H1 (cell line): ENCODE measurements at regions not wholly inside any gene's neighbourhood (a gene's known extent, or its start where the extent isn't known, plus 50 kb on each side); places are given as distances from the start of the nearest gene placed in this dataset.

Experiments
- CTCF ChIA-PET: fragments of 300-600 bp; sonication (Branson Sonifier 250); formaldehyde crosslinking; loops from one replicate; lab custom pipeline; 2021; ENCODE audit not compliant: partially characterized antibody; lab: Charles Lee
- POLR2A ChIA-PET: fragments of 300-600 bp; sonication (Branson Sonifier 250); formaldehyde crosslinking; loops from one replicate; lab custom pipeline; 2021; ENCODE audit warnings: inconsistent platforms; ENCODE audit not compliant: partially characterized antibody; lab: Charles Lee
- DNase-seq, 2 experiments: peaks; one replicate each; pipeline versions ENCODE4 v3.0.0 to v3.0.0-alpha.2; 2010 to 2022; ENCODE audit warnings: low spot score in 2 of 2, low read depth in 1 of 2, mixed read lengths in 1 of 2
- FAIRE-seq: peaks from 2 replicates; lab custom pipeline; 2011; peaks lifted over from hg19 to GRCh38; lab: Jason Lieb, UNC
- H2AFZ ChIP-seq: 2 replicates; pipeline ENCODE4 v1.8.1; 2012; ENCODE audit warnings: low read length, inconsistent platforms
- H2AK5ac ChIP-seq: 2 replicates; pipeline ENCODE4 v1.6.1; 2013; ENCODE audit warnings: low read depth, low read length
- H2BK120ac ChIP-seq: replicated peaks from 2 replicates; pipeline ENCODE3; 2013; ENCODE audit warnings: low read depth, low read length, inconsistent platforms
- H2BK12ac ChIP-seq: 2 replicates; pipeline ENCODE4 v1.6.1; 2013; ENCODE audit warnings: low read depth, low read length
- H2BK15ac ChIP-seq: 2 replicates; pipeline ENCODE4 v1.6.1; 2013; ENCODE audit warnings: low read length
- H2BK20ac ChIP-seq: 2 replicates; pipeline ENCODE4 v1.6.1; 2013; ENCODE audit warnings: low read length
- H2BK5ac ChIP-seq: 2 replicates; pipeline ENCODE4 v1.6.1; 2013; ENCODE audit warnings: low read depth, low read length
- H3K14ac ChIP-seq: 2 replicates; pipeline ENCODE4 v1.6.1; 2013; ENCODE audit warnings: inconsistent platforms; ENCODE audit not compliant: insufficient read length
- H3K18ac ChIP-seq: 2 replicates; pipeline ENCODE4 v1.6.1; 2013; ENCODE audit warnings: low read length; ENCODE audit errors: extremely low read depth
- H3K23ac ChIP-seq: 2 replicates; pipeline ENCODE4 v1.6.1; 2013; ENCODE audit warnings: inconsistent platforms; ENCODE audit not compliant: insufficient read length
- H3K23me2 ChIP-seq: 2 replicates; pipeline ENCODE4 v1.6.1; 2013; ENCODE audit warnings: low read depth, low read length
- H3K27ac ChIP-seq: 2 replicates; pipeline ENCODE4 v1.6.1; 2011; ENCODE audit warnings: low read depth, low read length, inconsistent platforms
- H3K27me3 ChIP-seq, 4 experiments: replicated peaks in 1 of 4; 1 replicate in 1 of 4; 2 replicates in 3 of 4; pipeline versions ENCODE4 v1.6.1 to v1.8.1; 2011 to 2013; ENCODE audit warnings: low read length in 3 of 4, mild to moderate bottlenecking in 3 of 4, inconsistent platforms in 2 of 4, mixed read lengths in 2 of 4, moderate library complexity in 1 of 4; ENCODE audit not compliant: control insufficient read depth in 3 of 4, insufficient read depth in 3 of 4; ENCODE audit errors: extremely low read depth in 1 of 4
- H3K36me3 ChIP-seq, 4 experiments: 2 replicates each; pipeline versions ENCODE4 v1.6.1 to v1.8.1; 2011 to 2013; ENCODE audit warnings: mild to moderate bottlenecking in 4 of 4, low read length in 3 of 4, moderate library complexity in 2 of 4, control low read depth in 1 of 4, inconsistent platforms in 1 of 4; ENCODE audit not compliant: insufficient read depth in 4 of 4, control insufficient read depth in 2 of 4
- H3K4ac ChIP-seq: replicated peaks from 2 replicates; pipeline ENCODE3; 2013; ENCODE audit warnings: low read length, low read depth, mixed read lengths, inconsistent platforms; ENCODE audit not compliant: insufficient read length
- H3K4me1 ChIP-seq, 4 experiments: replicated peaks in 1 of 4; 1 replicate in 1 of 4; 2 replicates in 3 of 4; pipeline versions ENCODE4 v1.6.1 to v1.8.1; 2011 to 2013; ENCODE audit warnings: low read length in 3 of 4, inconsistent platforms in 2 of 4, mixed read lengths in 1 of 4; ENCODE audit not compliant: insufficient read depth in 4 of 4, control insufficient read depth in 3 of 4
- H3K4me2 ChIP-seq, 2 experiments: 2 replicates each; pipeline versions ENCODE4 v1.6.1 to v1.8.1; 2011 to 2013; ENCODE audit warnings: low read depth in 2 of 2, low read length in 2 of 2, control low read depth in 1 of 2, inconsistent platforms in 1 of 2, mild to moderate bottlenecking in 1 of 2; ENCODE audit not compliant: insufficient read depth in 1 of 2
- H3K4me3 ChIP-seq, 4 experiments: fragments of 200-600, 300-600 bp in 1 of 4; sonication (generic), shearing (Covaris generic), sonication (Bioruptor Twin) in 1 of 4; 2 replicates each; pipeline versions ENCODE4 v1.5.1 to v1.8.1; 2011 to 2016; ENCODE audit warnings: low read length in 4 of 4, low read depth in 3 of 4, control low read depth in 2 of 4, inconsistent platforms in 2 of 4, mild to moderate bottlenecking in 2 of 4, mixed read lengths in 1 of 4, moderate library complexity in 1 of 4; ENCODE audit not compliant: insufficient read depth in 2 of 4; ENCODE audit errors: extremely low read depth in 1 of 4
- H3K56ac ChIP-seq: replicated peaks from 2 replicates; pipeline ENCODE3; 2013; ENCODE audit warnings: low read depth, mild to moderate bottlenecking, mixed read lengths, low read length, inconsistent platforms; ENCODE audit not compliant: insufficient read length
- H3K79me1 ChIP-seq: 2 replicates; pipeline ENCODE4 v1.6.1; 2013; ENCODE audit warnings: low read depth, low read length, control low read depth
- H3K79me2 ChIP-seq, 2 experiments: 2 replicates each; pipeline versions ENCODE4 v1.6.1 to v1.8.1; 2012 to 2013; ENCODE audit warnings: low read length in 2 of 2, mild to moderate bottlenecking in 2 of 2, inconsistent platforms in 1 of 2; ENCODE audit not compliant: insufficient read depth in 2 of 2, control insufficient read depth in 1 of 2
- H3K9ac ChIP-seq, 4 experiments: replicated peaks in 1 of 4; 1 replicate in 1 of 4; 2 replicates in 3 of 4; pipeline versions ENCODE4 v1.6.1 to v1.8.1; 2011 to 2013; ENCODE audit warnings: low read depth in 3 of 4, low read length in 3 of 4, control low read depth in 2 of 4, mild to moderate bottlenecking in 2 of 4, moderate library complexity in 2 of 4, inconsistent platforms in 1 of 4; ENCODE audit errors: extremely low read depth in 1 of 4
- H3K9me3 ChIP-seq, 2 experiments: 2 replicates each; pipeline versions ENCODE4 v1.6.1 to v1.8.1; 2012 to 2013; ENCODE audit warnings: mild to moderate bottlenecking in 2 of 2, moderate library complexity in 2 of 2, control low read depth in 1 of 2, inconsistent platforms in 1 of 2, low read depth in 1 of 2, low read length in 1 of 2, mixed read lengths in 1 of 2; ENCODE audit not compliant: insufficient read depth in 2 of 2
- H4K20me1 ChIP-seq, 2 experiments: replicated peaks in 1 of 2; 2 replicates each; pipeline versions ENCODE3 to v1.8.1; 2011 to 2013; ENCODE audit warnings: inconsistent platforms in 2 of 2, low read length in 2 of 2, mild to moderate bottlenecking in 1 of 2; ENCODE audit not compliant: insufficient read depth in 2 of 2, control insufficient read depth in 1 of 2
- H4K5ac ChIP-seq: 2 replicates; pipeline ENCODE4 v1.6.1; 2013; ENCODE audit warnings: low read length, low read depth, mixed read lengths, inconsistent platforms; ENCODE audit not compliant: insufficient read length
- H4K8ac ChIP-seq: 2 replicates; pipeline ENCODE4 v1.8.0; 2013; ENCODE audit warnings: mild to moderate bottlenecking, moderate library complexity, low read length, inconsistent platforms; ENCODE audit not compliant: insufficient read depth; ENCODE audit errors: extremely low read depth
- H4K91ac ChIP-seq: replicated peaks from 2 replicates; pipeline ENCODE3; 2013; ENCODE audit warnings: low read length, mixed read lengths, inconsistent platforms; ENCODE audit not compliant: insufficient read length
- BACH1 ChIP-seq: IDR thresholded peaks from 2 replicates; pipeline ENCODE4 v1.6.1; 2012; ENCODE audit warnings: low read length, improper control_type of control experiment
- BCL11A ChIP-seq, 2 experiments: IDR thresholded peaks; one replicate each; pipeline ENCODE4 v1.6.1; 2011; ENCODE audit warnings: low read depth in 2 of 2, low read length in 2 of 2, mild to moderate bottlenecking in 2 of 2
- CHD2 ChIP-seq: IDR thresholded peaks from 2 replicates; pipeline ENCODE4 v1.6.1; 2012; ENCODE audit warnings: low read length, improper control_type of control experiment
- CTBP2 ChIP-seq: IDR thresholded peaks from 2 replicates; pipeline ENCODE4 v1.7.0; 2011; ENCODE audit warnings: borderline replicate concordance, mild to moderate bottlenecking, moderate library complexity, mixed read lengths, low read length; ENCODE audit not compliant: insufficient read depth, insufficient read length
- HDAC2 ChIP-seq, 2 experiments: fragments of 300-600 bp in 1 of 2; sonication (generic) in 1 of 2; IDR thresholded peaks; 2 replicates each; pipeline ENCODE4 v1.6.1; 2011 to 2012; ENCODE audit warnings: low read depth in 2 of 2, low read length in 2 of 2, mild to moderate bottlenecking in 2 of 2, moderate library complexity in 2 of 2, borderline replicate concordance in 1 of 2, inconsistent platforms in 1 of 2
- JUND ChIP-seq: IDR thresholded peaks from 2 replicates; pipeline ENCODE4 v1.6.1; 2011; ENCODE audit warnings: mild to moderate bottlenecking, improper control_type of control experiment, low read length
- KDM1A ChIP-seq: fragments of 200-600, 300-600 bp; sonication (generic); IDR thresholded peaks from 2 replicates; pipeline ENCODE4 v1.7.1; 2016; ENCODE audit warnings: mild to moderate bottlenecking, low read length, borderline replicate concordance
- POLR2AphosphoS5 ChIP-seq: IDR thresholded peaks from 2 replicates; pipeline ENCODE4 v1.6.1; 2011; ENCODE audit warnings: low read depth, low read length
- POU5F1 ChIP-seq: IDR thresholded peaks from 2 replicates; pipeline ENCODE4 v1.6.1; 2011; ENCODE audit warnings: low read depth, mild to moderate bottlenecking, low read length, moderate library complexity
- SIN3A ChIP-seq, 2 experiments: IDR thresholded peaks in 1 of 2; conservative IDR thresholded peaks in 1 of 2; 2 replicates each; pipeline ENCODE4 v1.6.1; 2011 to 2012; ENCODE audit warnings: low read length in 2 of 2, improper control_type of control experiment in 1 of 2, low read depth in 1 of 2, mild to moderate bottlenecking in 1 of 2
- SRF ChIP-seq: IDR thresholded peaks from 2 replicates; pipeline ENCODE4 v1.6.1; 2011; ENCODE audit warnings: mild to moderate bottlenecking, low read depth, low read length, moderate library complexity
- TCF12 ChIP-seq: IDR thresholded peaks from 2 replicates; pipeline ENCODE4 v1.6.1; 2011; ENCODE audit warnings: low read depth, mild to moderate bottlenecking, low read length
- WGBS, 2 experiments: shearing (Covaris generic) in 1 of 2; methylation state at CpG; one replicate each; pipeline versions ENCODE4 v1.1.6 to v1.1.7; 2013 to 2015; ENCODE audit warnings: low lambda C conversion rate in 2 of 2, mixed read lengths in 2 of 2, inconsistent platforms in 1 of 2, low coverage in 1 of 2, missing lambda C conversion rate in 1 of 2; ENCODE audit not compliant: insufficient replicate concordance in 2 of 2, insufficient coverage in 1 of 2, insufficient read length in 1 of 2; ENCODE audit errors: extremely low coverage in 1 of 2, missing lambda C conversion rate in 1 of 2; 5-methylcytosine and 5-hydroxymethylcytosine counted together
- TF ChIP-seq, protein P1 (sequence below): IDR thresholded peaks from 2 replicates; pipeline ENCODE4 v1.6.1; 2011; ENCODE audit warnings: low read length, improper control_type of control experiment

DNA sequence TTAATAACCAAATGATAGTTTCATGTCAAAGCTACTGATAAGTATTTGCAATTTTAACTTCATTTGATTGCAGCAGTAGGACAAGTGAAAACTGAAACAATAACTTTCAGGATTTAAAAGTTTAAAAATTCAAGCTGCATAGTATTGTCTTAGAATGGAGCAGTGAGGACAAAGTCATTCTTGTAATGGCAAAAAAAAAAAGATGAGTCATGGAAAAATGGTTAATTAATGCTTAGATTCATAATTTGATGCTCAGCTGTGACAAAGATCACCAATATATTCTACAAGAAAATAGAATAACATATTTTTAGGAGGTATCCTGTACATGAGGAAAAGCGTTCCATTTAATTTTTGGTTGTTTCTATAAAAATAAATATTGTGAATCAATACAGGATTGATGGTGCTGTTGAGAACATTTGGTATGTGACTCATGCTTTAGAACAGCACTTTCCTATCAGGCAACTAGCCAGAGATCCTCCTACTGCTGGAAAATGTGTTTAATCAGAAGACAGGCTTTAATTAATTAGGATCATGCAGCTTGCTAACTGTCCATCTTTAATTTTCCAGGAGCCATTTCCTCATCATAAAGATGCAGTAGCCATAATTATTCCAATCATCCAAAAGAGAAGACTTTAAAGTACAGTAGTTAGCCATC is 239.0 kb upstream of the MMADHC start:
- H4K5ac ChIP-seq, result no peak overlapping the region
- H3K27me3 ChIP-seq, result no peaks in the 10 kb centered on the region
- FAIRE-seq, result no peak
- no peak overlapping the region for H4K8ac ChIP-seq
- H3K4ac ChIP-seq, result no peak overlapping the region
- H3K27ac ChIP-seq, result no peak overlapping the region
- no peaks in the 10 kb centered on the region for H3K79me2 ChIP-seq
- POLR2A ChIA-PET, result no interaction called here
- no peaks in the 10 kb centered on the region for H3K36me3 ChIP-seq
- no peak overlapping the region for H2BK20ac ChIP-seq
- H2BK5ac ChIP-seq, result no peak overlapping the region
- H3K4me3 ChIP-seq, result no peak overlapping the region
- no peak overlapping the region for H2BK15ac ChIP-seq
- H2AFZ ChIP-seq, result no peak overlapping the region
- WGBS, 2 experiments, result 96% methylated on average over 1 of the region's 1 CpG; no CpG with 5 or more reads in 1 of the 2 experiments
- no peaks in the 10 kb centered on the region for H4K20me1 ChIP-seq
- H2AK5ac ChIP-seq, result no peak overlapping the region
- H4K91ac ChIP-seq, result no peak overlapping the region
- no peaks in the 10 kb centered on the region for H3K79me1 ChIP-seq
- H3K9me3 ChIP-seq, result no peaks in the 10 kb centered on the region
- H3K4me2 ChIP-seq, result no peak overlapping the region
- H3K18ac ChIP-seq, result no peak overlapping the region
- no peak overlapping the region for H3K23ac ChIP-seq
- H2BK12ac ChIP-seq, result no peak overlapping the region
- H3K23me2 ChIP-seq, result no peaks in the 10 kb centered on the region
- no peak overlapping the region for H2BK120ac ChIP-seq
- H3K4me1 ChIP-seq, result peaks cover 0 to 6% (median 2%) of the 10 kb centered on the region in 4 experiments; a peak in 3 of 7 replicates
- DNase-seq, result no peak
- no peak overlapping the region for H3K9ac ChIP-seq
- no peak overlapping the region for H3K14ac ChIP-seq
- H3K56ac ChIP-seq, result no peak overlapping the region
- CTCF ChIA-PET, result interaction anchor here (0.7 to 1.0 kb wide), 3 partner anchors 16 to 662 kb away, joined by 3 read pairs; no protein-coding TSS in a partner anchor
- TF ChIP-seq SRF (no peak), CTBP2 (no peak), BCL11A (IDR thresholded peaks at IDR 0.05; ENCODE audit: low read depth in 2 of 2, low read length in 2 of 2) (no peak), CHD2 (no peak), TCF12 (no peak), POLR2AphosphoS5 (no peak), JUND (no peak), KDM1A (no peak), POU5F1 (no peak), HDAC2 (IDR thresholded peaks at IDR 0.05; ENCODE audit: borderline replicate concordance in 1 of 2, low read depth in 2 of 2, low read length in 2 of 2) (no peak), BACH1 (no peak), SIN3A (conservative IDR thresholded peaks at IDR 0.05 in 1 of 2, IDR thresholded peaks at IDR 0.05 in 1 of 2; ENCODE audit: low read depth in 1 of 2, low read length in 2 of 2) (no peak)
- TF ChIP-seq, protein P1, sequence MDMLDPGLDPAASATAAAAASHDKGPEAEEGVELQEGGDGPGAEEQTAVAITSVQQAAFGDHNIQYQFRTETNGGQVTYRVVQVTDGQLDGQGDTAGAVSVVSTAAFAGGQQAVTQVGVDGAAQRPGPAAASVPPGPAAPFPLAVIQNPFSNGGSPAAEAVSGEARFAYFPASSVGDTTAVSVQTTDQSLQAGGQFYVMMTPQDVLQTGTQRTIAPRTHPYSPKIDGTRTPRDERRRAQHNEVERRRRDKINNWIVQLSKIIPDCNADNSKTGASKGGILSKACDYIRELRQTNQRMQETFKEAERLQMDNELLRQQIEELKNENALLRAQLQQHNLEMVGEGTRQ, result no peak
